ENCODE measurements at regions not wholly inside any gene's neighbourhood (a gene's known extent, or its start where the extent isn't known, plus 50 kb on each side); places are given as distances from the start of the nearest gene placed in this dataset.

DNA sequence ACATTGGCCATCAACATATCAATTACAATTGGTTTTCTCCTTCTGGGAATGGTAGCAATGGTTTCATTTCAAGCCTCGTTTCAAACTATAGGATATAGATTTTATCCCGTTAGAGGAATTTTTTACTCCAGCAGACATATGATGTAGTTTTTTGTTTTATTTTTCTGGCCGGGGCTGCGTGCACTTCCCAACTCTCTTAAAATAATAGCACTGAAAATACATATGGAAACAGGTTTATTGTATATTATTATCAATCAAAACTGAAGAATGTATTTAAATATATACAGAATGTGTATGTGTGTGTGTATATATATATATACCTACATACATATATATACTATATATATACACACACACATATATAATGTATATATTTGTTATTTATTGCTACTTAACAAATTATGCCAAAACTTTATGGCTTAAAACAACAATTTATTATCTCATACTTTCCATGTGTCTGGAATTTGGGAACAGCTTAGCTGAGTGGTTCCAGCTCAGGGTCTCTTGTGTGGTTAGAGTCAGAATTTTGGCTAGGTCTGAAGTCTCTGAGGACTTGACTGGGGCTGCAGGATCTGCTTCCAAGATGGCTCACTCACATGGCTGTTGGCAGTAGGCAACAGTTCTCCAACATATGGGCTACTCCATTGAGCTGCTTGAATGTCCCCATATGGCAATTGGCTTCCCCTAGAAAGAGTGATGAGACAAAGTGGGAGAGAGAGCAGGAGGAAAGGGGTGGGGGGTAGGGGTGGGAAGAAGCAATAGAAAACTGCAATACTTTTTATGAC, 314.1 kb downstream of the PPP1R2C start:
- no peak overlapping the region for H3K4me3 ChIP-seq (ENCODE audit: low read depth, low read length)
- no peak for DNase-seq (ENCODE audit: low read depth)
- TF ChIP-seq, protein P1, sequence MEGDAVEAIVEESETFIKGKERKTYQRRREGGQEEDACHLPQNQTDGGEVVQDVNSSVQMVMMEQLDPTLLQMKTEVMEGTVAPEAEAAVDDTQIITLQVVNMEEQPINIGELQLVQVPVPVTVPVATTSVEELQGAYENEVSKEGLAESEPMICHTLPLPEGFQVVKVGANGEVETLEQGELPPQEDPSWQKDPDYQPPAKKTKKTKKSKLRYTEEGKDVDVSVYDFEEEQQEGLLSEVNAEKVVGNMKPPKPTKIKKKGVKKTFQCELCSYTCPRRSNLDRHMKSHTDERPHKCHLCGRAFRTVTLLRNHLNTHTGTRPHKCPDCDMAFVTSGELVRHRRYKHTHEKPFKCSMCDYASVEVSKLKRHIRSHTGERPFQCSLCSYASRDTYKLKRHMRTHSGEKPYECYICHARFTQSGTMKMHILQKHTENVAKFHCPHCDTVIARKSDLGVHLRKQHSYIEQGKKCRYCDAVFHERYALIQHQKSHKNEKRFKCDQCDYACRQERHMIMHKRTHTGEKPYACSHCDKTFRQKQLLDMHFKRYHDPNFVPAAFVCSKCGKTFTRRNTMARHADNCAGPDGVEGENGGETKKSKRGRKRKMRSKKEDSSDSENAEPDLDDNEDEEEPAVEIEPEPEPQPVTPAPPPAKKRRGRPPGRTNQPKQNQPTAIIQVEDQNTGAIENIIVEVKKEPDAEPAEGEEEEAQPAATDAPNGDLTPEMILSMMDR (conservative IDR thresholded peaks at IDR 0.05; ENCODE audit: low read depth, low read length), result no peak

DNA sequence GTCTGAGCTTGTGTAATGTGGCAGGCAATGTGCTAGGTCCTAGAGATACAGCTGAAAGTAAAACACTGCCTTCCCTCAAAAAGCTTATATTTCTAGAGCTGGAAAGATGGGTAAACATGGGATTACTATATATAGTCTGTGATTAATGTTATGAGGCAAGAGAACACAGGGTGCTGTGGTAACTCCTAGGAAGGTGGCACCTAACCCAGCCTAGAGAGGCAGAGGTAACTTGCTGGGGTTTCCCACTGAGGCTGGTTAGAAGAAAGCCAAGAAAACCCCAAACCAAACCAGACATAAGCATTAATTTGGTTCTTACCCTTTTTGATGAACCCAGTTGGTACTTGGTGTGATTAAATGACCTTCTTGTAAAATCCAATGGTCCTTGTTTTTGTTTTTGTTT, 315.0 kb downstream of the PPP1R2C start:
- DNase-seq (ENCODE audit: low read depth), result no peak
- TF ChIP-seq, protein P1 (conservative IDR thresholded peaks at IDR 0.05; ENCODE audit: low read depth, low read length), result no peak
- H3K4me3 ChIP-seq (ENCODE audit: low read depth, low read length), result no peak overlapping the region

DNA sequence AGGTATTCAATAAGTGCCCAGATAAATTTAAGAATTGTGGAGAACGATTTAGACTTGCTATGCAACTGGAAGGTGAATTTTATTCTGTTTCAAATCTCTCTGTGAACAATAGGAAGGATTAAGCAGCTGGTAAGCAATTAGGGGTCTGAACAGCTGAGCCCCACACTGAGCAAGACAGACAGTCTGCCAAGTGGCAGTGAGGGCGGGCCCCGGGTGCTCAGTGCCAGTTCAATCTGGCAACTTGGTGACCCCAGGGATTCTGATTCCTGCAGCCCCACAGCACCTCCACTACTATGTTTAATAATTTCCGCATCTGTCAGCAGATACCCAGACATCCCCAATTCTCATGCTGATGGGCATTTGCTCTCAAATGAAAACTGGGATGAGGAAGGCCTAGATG, 317.3 kb downstream of the PPP1R2C start:
- DNase-seq (ENCODE audit: low read depth), result no peak
- H3K4me3 ChIP-seq (ENCODE audit: low read depth, low read length), result no peak overlapping the region
- TF ChIP-seq, protein P1 (conservative IDR thresholded peaks at IDR 0.05; ENCODE audit: low read depth, low read length), result no peak

DNA sequence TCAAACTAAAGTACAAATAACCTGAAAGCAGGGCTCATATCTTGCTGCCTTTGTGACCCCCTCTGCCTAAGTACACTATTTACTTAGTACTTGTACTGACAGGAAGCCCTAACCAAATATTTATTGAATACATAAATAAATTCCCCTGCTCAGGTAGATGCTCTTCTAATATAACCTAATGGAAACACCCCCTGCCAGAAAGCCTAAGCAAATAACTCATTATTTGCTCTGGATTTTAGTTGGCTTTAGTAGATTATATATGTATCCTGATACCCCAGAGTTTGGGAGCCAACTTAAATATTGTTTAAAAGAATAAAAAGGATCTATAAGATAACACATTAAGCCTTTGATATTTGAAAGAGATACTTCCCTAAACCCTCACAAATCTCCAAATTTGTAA, 318.2 kb downstream of the PPP1R2C start:
- TF ChIP-seq, protein P1 (conservative IDR thresholded peaks at IDR 0.05; ENCODE audit: low read depth, low read length), result no peak
- H3K4me3 ChIP-seq (ENCODE audit: low read depth, low read length), result no peak overlapping the region
- DNase-seq (ENCODE audit: low read depth), result no peak

DNA sequence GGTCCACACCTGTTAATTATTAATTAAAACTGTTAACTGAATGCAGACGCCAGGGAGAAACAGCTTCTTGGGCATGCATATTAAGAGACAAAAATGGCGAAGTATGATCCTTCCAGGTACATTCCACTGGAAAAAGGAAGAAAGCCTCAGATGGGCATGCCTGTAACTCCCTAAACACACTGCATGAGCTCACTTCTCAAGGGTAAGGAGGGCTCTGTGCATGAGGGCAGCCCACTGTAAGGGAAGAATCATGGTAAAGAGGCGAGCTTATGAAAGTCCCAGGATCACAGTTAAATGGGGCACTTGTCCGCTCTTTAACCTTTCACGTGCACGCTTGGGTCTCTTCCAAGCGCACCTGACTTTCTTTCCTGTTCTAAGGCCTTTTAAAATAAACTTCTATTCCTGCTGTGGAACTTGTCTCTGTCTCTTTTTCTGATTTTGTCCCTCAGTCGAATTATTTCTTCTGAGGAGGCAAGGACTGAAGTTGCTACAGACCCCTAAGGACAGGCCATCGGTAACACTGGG, 321.7 kb downstream of the PPP1R2C start:
- H3K4me3 ChIP-seq (ENCODE audit: low read depth, low read length), result no peak overlapping the region
- DNase-seq (ENCODE audit: low read depth), result no peak
- TF ChIP-seq, protein P1 (conservative IDR thresholded peaks at IDR 0.05; ENCODE audit: low read depth, low read length), result no peak

DNA sequence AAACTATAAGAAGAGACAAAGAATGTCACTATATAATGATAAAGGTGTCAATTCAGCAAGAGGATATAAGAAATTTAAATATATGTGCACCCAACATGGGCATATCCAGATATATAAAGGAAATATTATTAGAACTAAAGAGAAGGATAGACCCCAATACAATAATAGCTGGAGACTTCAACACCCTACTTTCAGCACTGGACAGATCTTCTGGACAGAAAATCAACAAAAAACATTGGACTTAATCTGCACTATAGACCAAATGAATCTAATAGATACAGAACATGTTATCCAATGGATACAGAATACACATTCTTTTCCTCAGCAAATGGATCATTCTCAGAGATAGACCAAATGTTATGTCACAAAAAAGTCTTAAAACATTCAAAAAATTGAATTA, 327.7 kb downstream of the PPP1R2C start:
- TF ChIP-seq, protein P1 (conservative IDR thresholded peaks at IDR 0.05; ENCODE audit: low read depth, low read length), result no peak
- no peak for DNase-seq (ENCODE audit: low read depth)

DNA sequence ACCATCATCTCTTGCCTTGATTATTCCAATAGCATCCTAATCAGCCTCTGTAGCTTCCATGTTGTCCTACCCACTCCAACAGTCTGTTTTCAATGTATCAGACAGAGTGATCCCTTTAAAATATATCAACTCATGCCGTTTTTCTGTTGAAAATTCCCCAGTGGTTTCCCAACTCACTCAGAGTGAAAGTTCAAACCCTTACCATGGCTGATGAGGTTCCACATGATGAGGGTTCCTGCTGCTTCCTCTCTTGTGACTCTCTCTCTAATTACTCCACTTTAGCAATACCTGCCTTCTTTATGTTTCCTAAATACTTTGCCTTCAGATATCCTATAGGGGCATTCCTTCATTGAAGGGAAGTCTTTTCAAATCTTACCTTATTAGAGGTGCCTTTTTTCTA, 334.7 kb downstream of the PPP1R2C start:
- no peak for DNase-seq (ENCODE audit: low read depth)
- no peak overlapping the region for H3K4me3 ChIP-seq (ENCODE audit: low read depth, low read length)
- TF ChIP-seq, protein P1 (conservative IDR thresholded peaks at IDR 0.05; ENCODE audit: low read depth, low read length), result no peak

More for the DNA sequence above, 327.7 kb downstream of the PPP1R2C start:
- no peak overlapping the region for H3K4me3 ChIP-seq (ENCODE audit: low read depth, low read length)

All from epithelial cell of proximal tubule (primary cell).